HG02852 (cell line): ENCODE measurements at regions not wholly inside any gene's neighbourhood (a gene's known extent, or its start where the extent isn't known, plus 50 kb on each side); places are given as distances from the start of the nearest gene placed in this dataset.

Experiments
- ATAC-seq: cut with Tn5 transposase; IDR thresholded peaks from one replicate; pipeline ENCODE4 v1.9.1; 2021; ENCODE audit warnings: mild to moderate bottlenecking, moderate library complexity; ENCODE audit not compliant: unreplicated experiment

- no peak for ATAC-seq
These were observed 160.6 kb upstream of the COL21A1 start for GRCh38 chr6:56407883-56408410.

GRCh38 chr6:56406276-56407269 lies 159.2 kb upstream of the COL21A1 start:
- ATAC-seq: peak; percentile 83

- ATAC-seq: no peak
These were observed 157.2 kb upstream of the COL21A1 start for GRCh38 chr6:56404599-56404998.

- no peak for ATAC-seq
These were observed 156.4 kb upstream of the COL21A1 start for GRCh38 chr6:56403745-56404144.

GRCh38 chr6:56401477-56402070 lies 154.2 kb upstream of the COL21A1 start:
- no peak for ATAC-seq

GRCh38 chr6:56400273-56400672 lies 152.9 kb upstream of the COL21A1 start:
- ATAC-seq: no peak

- ATAC-seq: no peak
These were observed 152.4 kb upstream of the COL21A1 start for GRCh38 chr6:56399672-56400263.

- ATAC-seq: no peak
These were observed 151.9 kb upstream of the COL21A1 start for GRCh38 chr6:56399250-56399671.

GRCh38 chr6:56396435-56396834 lies 149.1 kb upstream of the COL21A1 start:
- no peak for ATAC-seq

- no peak for ATAC-seq
These were observed 146.5 kb upstream of the COL21A1 start for GRCh38 chr6:56393615-56394612.

GRCh38 chr6:56388415-56388755 lies 141.0 kb upstream of the COL21A1 start:
- ATAC-seq: no peak

- no peak for ATAC-seq
These were observed 140.4 kb upstream of the COL21A1 start for GRCh38 chr6:56387621-56388414.

GRCh38 chr6:56386717-56387116 lies 139.3 kb upstream of the COL21A1 start:
- no peak for ATAC-seq

GRCh38 chr6:56385981-56386593 lies 138.7 kb upstream of the COL21A1 start:
- ATAC-seq: no peak

GRCh38 chr6:56383160-56383559 lies 135.8 kb upstream of the COL21A1 start:
- ATAC-seq: no peak

- no peak for ATAC-seq
These were observed 135.1 kb upstream of the COL21A1 start for GRCh38 chr6:56382416-56382940.

- no peak for ATAC-seq
These were observed 134.4 kb upstream of the COL21A1 start for GRCh38 chr6:56381801-56382251.

- ATAC-seq: no peak
These were observed 133.1 kb upstream of the COL21A1 start for GRCh38 chr6:56380476-56380875.
